Natural killer cell (primary cell): ENCODE measurements at regions not wholly inside any gene's neighbourhood (a gene's known extent, or its start where the extent isn't known, plus 50 kb on each side); places are given as distances from the start of the nearest gene placed in this dataset.

Experiments used
- ATAC-seq, 3 donors: fragments of 150-1000 bp in 2 of 3; fragments of 200-7000 bp in 1 of 3; cut with Tn5 transposase; 1 replicate in 1 of 3; 2 replicates in 2 of 3; pipeline ENCODE4 v1.10.0; 2021; ENCODE audit warnings: mild to moderate bottlenecking in 2 of 3, moderate library complexity in 2 of 3
- DNase-seq, 2 donors: peaks; one replicate each; pipeline versions ENCODE4 v3.0.0 to v3.0.0-alpha.2; 2013 to 2021; ENCODE audit warnings: mixed read lengths in 1 of 2
- H3K27ac ChIP-seq: one replicate; pipeline ENCODE4 v1.5.1; 2013; ENCODE audit warnings: mild to moderate bottlenecking, low read length
- H3K27me3 ChIP-seq: one replicate; pipeline ENCODE4 v1.6.1; 2013; ENCODE audit warnings: low read length; ENCODE audit not compliant: control insufficient read depth, insufficient read depth
- H3K36me3 ChIP-seq: one replicate; pipeline ENCODE4 v1.6.1; 2013; ENCODE audit warnings: low read length; ENCODE audit not compliant: control insufficient read depth, insufficient read depth
- H3K4me1 ChIP-seq: one replicate; pipeline ENCODE4 v1.6.1; 2013; ENCODE audit warnings: low read length; ENCODE audit not compliant: control insufficient read depth, insufficient read depth
- H3K4me3 ChIP-seq: one replicate; pipeline ENCODE4 v1.5.1; 2013; ENCODE audit warnings: low read length
- H3K9me3 ChIP-seq: one replicate; pipeline ENCODE4 v1.6.1; 2013; ENCODE audit warnings: low read length; ENCODE audit not compliant: control insufficient read depth, insufficient read depth
- H3K27ac Mint-ChIP-seq, 2 donors: one replicate each; pipeline ENCODE4 v1.8.0; 2022; ENCODE audit warnings: mild to moderate bottlenecking in 2 of 2, mixed read lengths in 2 of 2, moderate library complexity in 1 of 2
- H3K27me3 Mint-ChIP-seq, 2 donors: one replicate each; pipeline ENCODE4 v1.8.0; 2022; ENCODE audit warnings: low read depth in 2 of 2, mixed read lengths in 2 of 2
- H3K36me3 Mint-ChIP-seq: one replicate; pipeline ENCODE4 v1.8.0; 2022; ENCODE audit warnings: mixed read lengths
- H3K4me1 Mint-ChIP-seq, 2 donors: one replicate each; pipeline ENCODE4 v1.8.0; 2022; ENCODE audit warnings: mixed read lengths in 2 of 2
- H3K4me3 Mint-ChIP-seq: one replicate; pipeline ENCODE4 v1.8.0; 2022; ENCODE audit warnings: mild to moderate bottlenecking, moderate library complexity, mixed read lengths
- H3K9me3 Mint-ChIP-seq, 2 donors: one replicate each; pipeline ENCODE4 v1.8.0; 2022; ENCODE audit warnings: mixed read lengths in 2 of 2
- WGBS: methylation state at CpG from one replicate; pipeline ENCODE4 v1.1.7; 2013; ENCODE audit warnings: missing lambda C conversion rate; ENCODE audit not compliant: insufficient coverage; 5-methylcytosine and 5-hydroxymethylcytosine counted together
- intact Hi-C: fragments of 100-400 bp; cut with micrococcal nuclease; formaldehyde crosslinking; loops from one replicate; pipeline ENCODE4 v1.14.2; 2022
- TF ChIP-seq, protein P1 (sequence below): fragments of 200-600 bp; IDR thresholded peaks from one replicate; pipeline ENCODE4 v1.8.0; 2022; ENCODE audit warnings: antibody characterized with exemption

DNA sequence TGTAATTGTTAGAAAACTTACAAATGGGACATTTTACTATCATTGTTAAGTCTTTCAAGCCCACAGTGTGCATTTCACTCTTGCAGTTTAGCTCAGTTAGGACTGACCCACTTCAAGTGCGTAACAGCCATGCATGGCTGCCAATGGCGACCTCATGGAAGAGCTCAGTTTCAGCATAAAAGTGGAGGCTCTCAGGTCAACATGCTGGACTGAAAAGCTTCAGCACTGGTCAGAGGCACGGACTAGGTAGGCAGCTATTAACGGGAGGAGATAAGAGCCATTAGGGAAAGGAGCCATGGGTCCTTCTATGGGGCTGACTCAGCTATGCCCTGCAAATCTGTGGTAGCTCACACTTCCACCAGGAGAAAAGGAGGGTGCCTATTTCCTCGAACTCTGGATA is 101.8 kb downstream of the TTLL2 start:
- Histone ChIP-seq H3K27me3 (no peaks in the 10 kb centered on the region), H3K27ac (no peak overlapping the region), H3K36me3 (no peaks in the 10 kb centered on the region), H3K4me3 (no peak overlapping the region), H3K4me1 (no peaks in the 10 kb centered on the region), H3K9me3 (no peaks in the 10 kb centered on the region)
- peaks cover 0 to 5% of the 10 kb centered on the region in 2 donors for H3K27me3 Mint-ChIP-seq
- H3K27ac Mint-ChIP-seq = no peak overlapping the region
- intact Hi-C loops = no loop called here
- H3K36me3 Mint-ChIP-seq = no peaks in the 10 kb centered on the region
- H3K4me1 Mint-ChIP-seq = no peaks in the 10 kb centered on the region
- H3K9me3 Mint-ChIP-seq = no peaks in the 10 kb centered on the region
- H3K4me3 Mint-ChIP-seq = no peak overlapping the region
- no peak for ATAC-seq
- 82% methylated on average over 4 of the region's 5 CpGs for WGBS
- TF ChIP-seq, protein P1, sequence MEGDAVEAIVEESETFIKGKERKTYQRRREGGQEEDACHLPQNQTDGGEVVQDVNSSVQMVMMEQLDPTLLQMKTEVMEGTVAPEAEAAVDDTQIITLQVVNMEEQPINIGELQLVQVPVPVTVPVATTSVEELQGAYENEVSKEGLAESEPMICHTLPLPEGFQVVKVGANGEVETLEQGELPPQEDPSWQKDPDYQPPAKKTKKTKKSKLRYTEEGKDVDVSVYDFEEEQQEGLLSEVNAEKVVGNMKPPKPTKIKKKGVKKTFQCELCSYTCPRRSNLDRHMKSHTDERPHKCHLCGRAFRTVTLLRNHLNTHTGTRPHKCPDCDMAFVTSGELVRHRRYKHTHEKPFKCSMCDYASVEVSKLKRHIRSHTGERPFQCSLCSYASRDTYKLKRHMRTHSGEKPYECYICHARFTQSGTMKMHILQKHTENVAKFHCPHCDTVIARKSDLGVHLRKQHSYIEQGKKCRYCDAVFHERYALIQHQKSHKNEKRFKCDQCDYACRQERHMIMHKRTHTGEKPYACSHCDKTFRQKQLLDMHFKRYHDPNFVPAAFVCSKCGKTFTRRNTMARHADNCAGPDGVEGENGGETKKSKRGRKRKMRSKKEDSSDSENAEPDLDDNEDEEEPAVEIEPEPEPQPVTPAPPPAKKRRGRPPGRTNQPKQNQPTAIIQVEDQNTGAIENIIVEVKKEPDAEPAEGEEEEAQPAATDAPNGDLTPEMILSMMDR = no peak
- DNase-seq = no peak

DNA sequence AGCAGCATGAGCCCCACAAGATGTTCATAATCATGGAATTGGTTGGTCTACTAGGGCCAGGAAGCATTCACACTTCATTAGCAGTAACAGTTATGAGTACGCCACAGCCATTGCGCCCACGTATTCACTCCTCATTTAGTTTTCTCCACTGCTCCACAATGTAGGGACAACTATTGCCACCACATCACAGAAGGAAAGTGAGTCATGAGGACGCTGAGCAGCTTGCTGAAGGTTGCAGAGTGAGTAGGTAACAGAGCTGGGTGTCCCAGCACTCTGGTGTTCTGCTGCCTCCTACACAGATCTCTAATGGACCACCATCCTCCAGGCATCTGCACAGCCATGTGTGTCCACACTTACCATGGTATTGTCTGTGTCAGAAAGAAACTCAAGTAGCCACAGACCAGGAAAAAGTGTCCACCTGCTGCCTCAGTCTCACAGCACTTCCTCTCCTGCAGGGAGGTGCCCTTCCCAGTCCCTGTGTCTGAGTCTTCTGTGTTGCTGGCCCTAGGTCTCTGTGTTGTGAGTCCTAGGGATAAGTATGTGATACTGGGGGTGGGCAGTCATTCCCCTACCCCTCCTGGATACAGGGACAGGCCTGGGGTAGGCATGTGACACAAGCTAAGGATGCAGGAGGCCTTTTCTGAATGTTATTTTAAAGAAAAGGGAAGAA is 103.9 kb downstream of the TTLL2 start:
- no peaks in the 10 kb centered on the region for H3K36me3 ChIP-seq
- intact Hi-C loops = no loop called here
- WGBS = 93% methylated on average over 4 of the region's 4 CpGs
- H3K4me1 ChIP-seq = no peaks in the 10 kb centered on the region
- H3K27me3 Mint-ChIP-seq = peaks cover 0 to 5% of the 10 kb centered on the region in 2 donors
- no peaks in the 10 kb centered on the region for H3K9me3 Mint-ChIP-seq
- H3K27me3 ChIP-seq = no peaks in the 10 kb centered on the region
- peak in 1 of 3 donors; percentile 24 for ATAC-seq
- DNase-seq = no peak
- no peak overlapping the region for H3K4me3 Mint-ChIP-seq
- no peak overlapping the region for H3K27ac Mint-ChIP-seq
- no peaks in the 10 kb centered on the region for H3K36me3 Mint-ChIP-seq
- H3K4me1 Mint-ChIP-seq = no peaks in the 10 kb centered on the region
- H3K4me3 ChIP-seq = no peak overlapping the region
- H3K27ac ChIP-seq = no peak overlapping the region
- TF ChIP-seq, protein P1 = no peak
- no peaks in the 10 kb centered on the region for H3K9me3 ChIP-seq

DNA sequence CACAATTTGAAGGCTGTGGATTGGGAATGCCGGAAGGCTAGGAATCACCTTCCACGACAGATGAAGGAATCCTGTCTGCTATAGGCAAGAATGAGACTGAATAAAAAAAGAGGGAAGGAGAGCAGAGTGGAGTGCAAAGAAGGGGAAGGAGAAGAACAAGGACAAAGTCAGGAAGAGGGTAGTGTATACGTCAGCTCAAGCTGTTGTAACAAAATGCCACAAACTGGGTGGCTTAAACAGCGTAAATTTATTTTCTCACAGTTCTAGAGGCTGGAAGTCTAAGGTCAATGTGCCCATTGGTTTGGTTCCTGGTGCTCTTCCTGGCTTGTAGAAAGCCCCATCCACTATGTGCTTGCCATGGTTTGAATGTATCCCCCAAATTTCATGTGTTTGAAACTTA is 104.5 kb downstream of the TTLL2 start:
- H3K4me1 Mint-ChIP-seq = no peaks in the 10 kb centered on the region
- ATAC-seq = no peak
- DNase-seq = no peak
- Histone ChIP-seq H3K36me3 (no peaks in the 10 kb centered on the region), H3K9me3 (no peaks in the 10 kb centered on the region), H3K4me3 (no peak overlapping the region), H3K27me3 (no peaks in the 10 kb centered on the region), H3K4me1 (no peaks in the 10 kb centered on the region), H3K27ac (no peak overlapping the region)
- 70% methylated on average over 4 of the region's 4 CpGs for WGBS
- intact Hi-C loops = no loop called here
- H3K27ac Mint-ChIP-seq = no peak overlapping the region
- no peaks in the 10 kb centered on the region for H3K9me3 Mint-ChIP-seq
- no peak overlapping the region for H3K4me3 Mint-ChIP-seq
- peaks cover 0 to 5% of the 10 kb centered on the region in 2 donors for H3K27me3 Mint-ChIP-seq
- TF ChIP-seq, protein P1 = no peak
- H3K36me3 Mint-ChIP-seq = no peaks in the 10 kb centered on the region

- Mint-ChIP-seq H3K27me3 (peaks cover 8 to 18% of the 10 kb centered on the region in 2 donors), H3K4me3 (no peak overlapping the region), H3K36me3 (no peaks in the 10 kb centered on the region), H3K27ac (no peak overlapping the region), H3K9me3 (no peaks in the 10 kb centered on the region), H3K4me1 (no peaks in the 10 kb centered on the region)
- 90% methylated on average over 15 of the region's 16 CpGs for WGBS
- Histone ChIP-seq H3K9me3 (no peaks in the 10 kb centered on the region), H3K36me3 (no peaks in the 10 kb centered on the region), H3K4me1 (no peaks in the 10 kb centered on the region), H3K27ac (no peak overlapping the region), H3K4me3 (no peak overlapping the region), H3K27me3 (no peaks in the 10 kb centered on the region)
- ATAC-seq (peak in 1 of 3 donors; percentile 36), DNase-seq (no peak)
- intact Hi-C loops = no loop called here
- TF ChIP-seq, protein P1 = no peak
Observed at GRCh38 chr6:167435209-167435728, 110.4 kb downstream of the TTLL2 start.
